GM21529 (cell line): ENCODE measurements at regions not wholly inside any gene's neighbourhood (a gene's known extent, or its start where the extent isn't known, plus 50 kb on each side); places are given as distances from the start of the nearest gene placed in this dataset.
"Not testable (repeated sequence)": the region's sequence is repeated elsewhere in the genome, so short reads cannot be mapped to it uniquely, and the experiment has no call there.

Source experiments
- ATAC-seq: cut with Tn5 transposase; IDR thresholded peaks from one replicate; pipeline ENCODE4 v1.9.1; 2021; ENCODE audit not compliant: unreplicated experiment

DNA sequence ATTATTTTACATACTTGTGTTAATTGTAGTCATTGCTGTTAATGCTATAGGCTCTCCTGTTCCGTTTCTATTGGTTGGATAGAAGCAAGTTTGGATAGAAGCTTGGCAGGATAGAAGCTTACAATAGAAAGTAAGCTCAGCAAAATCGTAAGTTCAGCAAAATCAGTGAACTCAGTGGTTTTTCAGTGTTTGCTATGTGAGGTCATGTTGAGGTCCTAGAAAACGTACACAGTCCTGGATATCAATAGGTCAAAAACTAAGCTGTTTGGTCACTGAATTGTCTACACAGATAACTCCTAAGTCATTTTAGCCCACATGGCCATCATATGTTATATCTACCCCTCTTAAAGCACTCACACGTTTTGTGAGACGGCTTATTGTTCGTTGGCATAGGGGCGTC is 299.4 kb downstream of the MAN2A1 start:
- no peak for ATAC-seq

DNA sequence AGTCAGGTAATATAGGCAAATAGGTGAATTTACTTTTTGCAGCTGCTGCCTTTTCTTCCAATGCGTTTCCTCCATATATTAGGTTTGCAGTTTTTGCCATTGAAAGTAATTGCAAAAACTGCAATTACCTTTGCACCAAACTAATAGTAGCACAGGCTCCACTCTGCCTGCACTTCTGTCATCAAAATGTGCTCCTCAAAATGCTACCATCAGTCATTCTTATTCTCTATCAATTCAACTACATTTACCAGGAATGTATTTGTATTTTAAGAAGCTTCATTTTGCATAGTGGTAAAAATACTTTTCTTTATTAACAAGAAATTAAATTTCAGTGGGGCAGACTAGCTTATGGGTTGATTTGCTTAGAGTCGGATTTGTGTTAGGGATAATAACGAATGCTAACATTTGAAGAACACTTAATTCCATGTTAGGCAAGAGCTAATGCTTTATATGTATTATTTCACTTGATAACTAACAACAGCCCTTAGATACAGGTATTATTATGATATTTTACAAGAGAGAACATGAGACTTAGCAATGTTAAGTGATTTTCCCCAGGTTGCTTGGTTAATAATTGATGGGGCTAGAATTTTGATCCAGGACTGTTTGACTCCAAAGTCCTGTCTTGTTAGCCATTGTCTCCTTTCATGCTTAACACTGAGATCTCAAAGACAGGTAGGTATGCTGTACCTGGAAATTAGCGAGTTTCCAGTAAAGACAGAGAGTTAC is 300.4 kb downstream of the MAN2A1 start:
- ATAC-seq: no peak

DNA sequence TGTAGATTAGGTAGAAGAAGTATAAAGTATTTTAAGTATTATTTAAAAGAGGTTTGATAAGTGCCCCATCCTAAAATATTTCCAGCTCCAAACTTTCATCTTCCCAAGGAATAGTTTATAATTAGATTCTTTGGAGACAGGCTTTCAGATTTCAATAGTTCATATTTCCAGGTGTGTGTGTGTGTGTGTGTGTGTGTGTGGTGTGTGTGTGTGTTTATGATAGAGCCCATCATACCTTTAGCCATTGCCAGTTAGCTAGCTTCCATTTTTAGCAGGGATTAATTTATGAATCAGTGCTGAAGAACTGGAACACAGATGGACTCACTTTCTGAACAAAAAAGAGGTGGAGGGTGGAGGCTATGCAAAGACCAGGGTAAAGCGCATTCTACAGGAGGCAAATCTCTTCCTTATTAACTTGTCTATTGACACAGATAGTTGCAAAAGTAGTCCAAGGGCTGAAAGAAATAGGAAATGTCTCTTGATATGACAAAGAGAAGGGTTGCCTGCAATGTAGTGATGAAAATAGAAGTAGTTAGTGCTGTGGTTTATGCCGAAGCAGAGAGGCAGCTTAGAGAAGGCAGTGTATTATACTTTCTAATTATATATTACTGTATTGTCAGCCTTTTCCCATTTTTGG is 301.1 kb downstream of the MAN2A1 start:
- no peak for ATAC-seq

DNA sequence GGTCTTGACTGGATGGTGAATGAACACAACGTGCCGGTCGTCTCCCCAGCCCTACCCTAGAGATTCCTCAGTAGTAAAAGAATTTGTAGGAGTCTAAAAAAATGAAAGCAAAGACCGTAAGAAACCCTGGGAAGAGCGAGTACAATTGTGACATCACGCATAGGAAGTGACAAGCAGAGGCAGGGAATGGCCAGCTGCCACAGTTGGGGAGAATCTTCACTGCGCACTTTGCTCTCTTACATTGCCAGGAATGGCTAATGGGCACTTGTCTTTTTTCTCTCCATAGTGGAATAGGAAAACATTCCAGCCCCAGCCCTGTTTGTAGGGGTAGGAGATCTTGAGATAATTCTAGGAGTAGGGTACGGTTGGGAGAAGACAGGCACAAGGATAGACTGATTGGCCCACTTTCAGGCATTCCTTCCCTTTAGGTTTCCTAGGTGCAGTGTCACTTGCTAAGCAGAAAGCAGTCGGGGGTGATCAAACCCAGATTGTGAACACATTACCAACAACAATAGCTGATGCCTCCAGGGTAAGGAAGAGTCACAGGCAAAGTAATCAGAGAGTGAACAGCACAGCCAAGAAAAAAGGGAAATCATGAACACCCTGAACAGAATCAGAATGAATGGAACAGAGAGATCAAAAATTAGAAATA is 302.7 kb downstream of the MAN2A1 start:
- no peak for ATAC-seq

DNA sequence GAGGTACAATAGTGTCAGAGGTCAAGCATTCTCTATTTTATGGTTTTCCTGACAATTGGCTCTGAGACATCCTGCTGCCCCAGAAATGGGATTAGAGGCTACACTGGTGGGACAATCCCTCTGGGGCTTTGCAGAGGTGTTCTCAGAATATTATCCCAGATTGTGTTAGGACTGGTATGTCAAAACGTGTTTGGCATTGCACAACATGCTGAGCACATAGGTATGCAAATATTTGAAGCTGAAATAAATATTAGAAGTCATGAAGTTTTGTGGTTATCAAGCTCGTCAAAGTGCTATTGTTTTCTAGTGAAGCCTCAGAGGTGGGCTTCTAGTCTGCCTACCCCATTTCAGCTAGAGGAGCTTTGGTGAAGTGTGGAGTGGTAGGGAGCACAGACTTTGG is 304.4 kb downstream of the MAN2A1 start:
- no peak for ATAC-seq

DNA sequence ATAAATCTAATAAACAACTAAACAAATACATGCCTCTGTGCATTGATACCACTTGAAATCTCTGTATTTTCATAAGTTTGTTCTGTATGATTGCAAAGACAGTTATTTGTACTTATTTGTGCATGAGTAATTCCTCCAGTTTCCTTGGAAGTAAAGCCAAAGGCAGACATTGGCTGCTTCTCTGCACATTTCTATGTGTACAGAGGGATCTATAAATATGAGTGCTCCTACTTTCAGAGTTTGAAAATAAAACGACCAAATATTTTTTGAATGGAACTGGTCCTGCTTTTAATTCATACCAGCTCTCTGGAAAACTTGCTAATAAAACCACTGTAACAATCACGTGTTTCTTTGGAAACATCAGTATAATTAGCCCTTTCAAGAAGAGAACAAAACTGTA is 306.5 kb downstream of the MAN2A1 start:
- ATAC-seq: no peak

DNA sequence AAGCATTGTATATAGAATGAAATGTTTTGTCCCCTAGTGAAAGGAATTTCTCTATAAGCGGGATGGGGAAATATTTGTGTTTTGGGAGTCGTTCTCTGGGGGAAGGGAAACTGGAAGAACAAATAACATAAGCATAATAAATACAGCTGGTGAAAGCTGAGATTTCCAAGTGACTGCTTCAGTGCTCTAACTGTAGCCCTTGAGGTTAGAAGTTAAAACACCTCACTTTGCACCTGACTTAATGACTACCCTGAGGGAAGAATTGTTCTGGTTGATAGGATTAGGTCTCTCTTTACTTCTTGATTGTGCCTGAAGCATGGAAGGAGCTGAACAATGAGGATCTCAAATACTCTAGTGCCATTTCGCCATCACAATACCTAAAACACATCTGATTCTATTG is 307.4 kb downstream of the MAN2A1 start:
- no peak for ATAC-seq

DNA sequence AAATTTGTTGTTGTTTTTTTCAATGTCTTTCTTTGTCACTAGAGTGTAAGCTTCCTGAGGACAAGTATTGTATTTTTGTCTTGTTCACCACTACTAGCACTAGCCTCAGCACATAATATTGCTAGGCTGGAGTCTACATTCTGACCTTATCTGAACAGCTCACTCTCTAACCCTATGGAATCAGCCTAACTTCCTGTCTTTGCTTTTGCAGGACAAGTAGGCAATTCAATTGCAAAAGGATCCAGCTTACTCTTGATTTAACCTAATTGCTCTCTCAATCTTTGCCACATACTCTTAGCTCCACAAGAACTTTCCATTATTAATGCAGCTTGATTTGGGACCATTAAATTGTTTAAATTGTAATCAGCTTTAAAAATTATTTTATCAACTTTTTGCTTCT is 308.5 kb downstream of the MAN2A1 start:
- no peak for ATAC-seq

DNA sequence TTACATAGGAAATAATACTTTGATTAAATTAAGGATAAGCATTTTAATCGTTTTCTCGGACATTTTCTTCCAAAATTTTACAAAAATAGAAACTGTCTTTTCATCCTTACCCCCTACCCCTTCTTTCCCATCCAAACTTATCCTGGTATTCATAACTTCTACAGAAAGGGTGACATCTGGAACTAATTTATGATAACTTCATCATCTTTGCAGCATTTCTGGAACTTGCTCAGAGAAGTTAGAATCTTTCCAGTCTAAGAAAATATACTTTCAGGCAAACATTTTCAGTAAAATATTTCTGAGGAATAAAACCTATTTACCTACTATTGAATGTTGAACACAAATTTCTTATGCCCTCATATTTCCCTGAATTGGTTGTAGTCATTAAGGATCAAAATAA is 309.0 kb downstream of the MAN2A1 start:
- ATAC-seq: no peak

DNA sequence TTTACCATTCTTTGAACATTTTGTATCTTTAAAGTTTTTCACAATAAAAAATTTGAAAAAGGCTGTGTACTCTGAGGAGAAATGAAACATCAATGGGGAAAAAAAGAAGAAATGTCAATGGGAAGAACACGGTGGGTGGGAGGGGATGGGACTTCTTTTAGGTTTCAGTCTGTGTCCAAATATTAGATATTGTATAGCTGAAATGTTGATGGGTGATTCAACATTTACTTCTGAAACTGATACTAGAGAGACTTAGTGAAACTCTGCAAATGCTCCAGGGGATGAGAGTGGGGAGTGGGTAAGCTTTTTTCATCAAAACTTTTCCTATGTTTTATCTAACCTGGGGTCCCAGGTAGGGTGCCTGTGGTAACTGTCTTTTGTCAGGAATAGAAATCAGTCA is 311.9 kb downstream of the MAN2A1 start:
- no peak for ATAC-seq

DNA sequence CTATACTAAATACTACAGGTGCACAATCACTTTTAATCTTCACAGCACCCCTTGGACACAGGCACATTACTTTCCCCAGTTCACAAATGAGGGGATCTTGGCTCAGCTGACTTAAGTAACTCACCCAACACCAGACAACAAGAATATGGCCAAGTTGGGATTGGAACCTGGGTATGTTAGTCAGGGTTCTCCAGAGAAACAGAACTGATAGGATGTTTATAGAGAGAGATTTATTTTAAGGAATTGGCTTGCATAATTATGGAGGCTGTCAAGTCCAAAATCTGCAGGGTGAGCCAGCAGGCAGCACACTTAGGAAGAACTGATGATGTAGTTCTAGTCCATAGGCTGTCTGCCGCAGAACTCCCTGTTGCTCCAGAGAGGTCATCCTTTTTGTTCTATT is 312.9 kb downstream of the MAN2A1 start:
- ATAC-seq: no peak

DNA sequence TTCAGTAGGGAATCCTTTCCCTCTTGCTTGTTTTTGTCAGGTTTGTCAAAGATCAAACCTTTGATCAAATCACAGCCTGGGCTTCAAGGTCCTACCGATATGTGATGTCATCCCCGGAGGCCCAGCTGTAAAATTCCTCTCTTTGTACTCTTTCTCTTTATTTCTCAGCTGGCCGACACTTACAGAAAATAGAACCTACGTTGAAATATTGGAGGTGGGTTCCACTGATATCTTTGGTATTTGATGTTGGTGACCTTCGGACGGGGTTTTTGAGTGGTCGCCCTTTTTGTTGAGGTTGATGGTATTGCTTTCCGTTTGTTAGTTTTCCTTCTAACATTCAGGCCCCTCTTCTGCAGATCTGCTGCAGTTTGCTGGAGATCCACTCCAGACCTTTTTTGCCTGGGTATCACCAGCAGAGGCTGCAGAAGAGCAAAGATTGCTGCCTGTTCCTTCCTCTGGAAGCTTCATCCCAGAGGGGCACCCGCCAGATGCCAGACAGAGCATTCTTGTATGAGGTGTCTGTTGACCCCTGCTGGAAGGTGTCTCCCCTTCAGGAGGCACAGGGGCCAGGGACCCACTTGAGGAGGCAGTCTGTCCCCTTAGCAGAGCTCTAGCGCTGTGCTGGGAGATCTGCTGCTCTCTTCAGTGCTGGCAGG is 316.3 kb downstream of the MAN2A1 start:
- not testable (repeated sequence) for ATAC-seq

DNA sequence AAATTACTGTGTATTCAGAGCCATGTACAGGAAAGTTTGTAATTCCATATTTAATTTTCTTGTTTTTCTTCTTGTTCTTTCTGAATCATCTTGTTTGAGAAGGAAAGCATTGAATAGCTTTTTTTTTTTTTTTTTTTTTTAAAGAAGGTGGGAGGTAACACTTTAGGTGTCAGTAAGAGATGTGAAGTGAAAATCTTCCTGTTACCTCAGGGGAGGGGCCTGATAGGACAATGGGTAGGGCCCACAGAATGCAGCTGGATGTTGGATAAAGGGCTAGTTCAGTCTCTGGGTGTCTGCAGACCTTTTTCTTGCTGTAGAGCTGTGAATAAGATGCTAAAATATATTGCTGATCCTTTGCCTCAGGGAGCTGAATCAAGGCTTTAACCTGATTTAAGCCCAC is 317.4 kb downstream of the MAN2A1 start:
- ATAC-seq: no peak

DNA sequence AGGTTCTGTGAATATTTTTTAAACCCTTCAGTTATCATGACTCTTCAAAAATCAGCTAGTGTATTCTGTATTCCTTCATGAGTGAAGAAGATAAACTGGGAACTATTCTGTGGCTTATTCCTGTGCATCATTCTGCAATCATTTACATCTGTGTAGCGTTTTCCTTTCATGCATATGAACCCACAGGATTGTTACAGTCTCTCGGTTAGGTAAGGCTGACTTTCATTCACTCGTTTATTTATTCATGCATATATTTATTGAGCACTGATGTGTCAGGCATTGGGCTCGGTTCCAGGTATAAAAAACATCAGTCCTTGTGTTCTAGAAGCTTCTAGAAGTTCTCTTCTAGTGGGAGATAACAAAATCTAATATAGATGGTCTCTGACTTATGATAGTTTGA is 318.4 kb downstream of the MAN2A1 start:
- no peak for ATAC-seq

DNA sequence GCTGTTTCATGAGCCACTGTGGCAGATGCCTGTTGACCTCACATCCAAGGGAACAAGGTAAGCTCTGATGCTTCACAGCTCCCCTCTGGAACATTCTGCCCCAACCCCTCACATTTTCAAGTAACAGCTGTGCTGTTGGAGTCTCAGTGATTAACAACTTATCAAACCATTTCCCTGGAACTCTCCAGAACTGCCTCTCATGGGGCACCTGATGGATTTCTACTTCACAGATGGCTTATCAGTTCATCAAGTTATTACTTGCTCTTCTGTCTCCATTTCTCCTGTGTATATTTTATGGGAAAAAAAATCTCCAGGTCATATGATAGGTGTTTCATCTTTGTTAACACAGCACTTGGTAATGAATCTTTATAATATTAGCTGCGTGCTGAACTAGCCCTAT is 322.4 kb downstream of the MAN2A1 start:
- ATAC-seq: no peak

DNA sequence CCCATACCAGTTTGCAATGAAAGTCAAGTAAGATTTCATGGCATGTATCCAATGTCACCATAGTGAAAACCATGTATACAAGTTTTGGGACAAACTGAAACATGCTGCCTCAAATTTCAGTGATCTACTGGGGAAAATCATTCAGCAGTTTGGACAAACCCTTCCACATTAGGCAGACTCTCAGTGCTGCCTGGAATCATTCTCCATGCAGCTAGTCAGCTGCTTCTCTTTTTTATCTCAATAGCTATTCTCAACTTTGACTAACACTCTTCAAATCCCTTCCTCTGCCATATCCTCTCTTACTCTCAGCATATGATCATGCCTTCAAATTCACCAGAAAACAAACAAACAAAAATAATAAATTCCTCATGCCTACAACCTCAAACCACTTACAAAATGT is 323.3 kb downstream of the MAN2A1 start:
- ATAC-seq: no peak

DNA sequence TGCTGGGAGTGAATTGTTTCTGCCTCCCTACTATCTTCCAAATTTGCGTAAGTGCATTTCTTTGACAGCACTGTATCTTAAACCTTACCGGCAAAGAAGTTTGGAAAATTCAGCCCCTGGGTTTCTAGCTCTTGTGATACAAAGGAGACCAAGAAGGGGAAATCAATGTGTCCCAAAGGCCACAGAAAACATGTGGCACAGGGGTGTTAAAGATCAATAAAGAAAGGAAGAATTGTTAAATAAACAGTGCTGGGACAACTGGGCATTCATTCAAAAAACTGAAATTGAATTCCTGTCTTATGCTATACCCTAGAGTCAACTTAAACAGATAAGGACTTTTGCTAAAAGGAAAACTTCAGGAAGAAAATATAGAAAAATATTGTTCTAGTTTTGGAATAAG is 328.1 kb downstream of the MAN2A1 start:
- ATAC-seq: no peak

DNA sequence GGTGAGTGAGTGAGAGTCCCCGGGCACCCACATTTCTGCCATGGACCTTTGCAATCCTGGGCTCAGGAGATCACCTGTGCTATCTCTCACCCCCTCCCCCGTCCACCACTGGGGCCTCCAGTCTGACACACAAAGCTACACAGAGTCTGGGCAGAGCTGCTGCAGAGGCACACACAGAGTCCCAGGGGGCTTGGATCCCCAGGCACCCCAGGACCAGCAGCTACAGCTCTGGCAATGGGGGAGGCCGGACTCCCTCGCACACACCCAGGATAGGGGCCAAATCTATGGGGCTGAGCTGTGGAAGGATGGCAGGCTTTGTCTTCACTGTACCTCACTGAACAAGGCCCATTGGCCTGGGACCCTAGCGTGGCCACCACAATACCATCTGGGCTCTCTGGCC is 328.8 kb downstream of the MAN2A1 start:
- ATAC-seq: no peak

DNA sequence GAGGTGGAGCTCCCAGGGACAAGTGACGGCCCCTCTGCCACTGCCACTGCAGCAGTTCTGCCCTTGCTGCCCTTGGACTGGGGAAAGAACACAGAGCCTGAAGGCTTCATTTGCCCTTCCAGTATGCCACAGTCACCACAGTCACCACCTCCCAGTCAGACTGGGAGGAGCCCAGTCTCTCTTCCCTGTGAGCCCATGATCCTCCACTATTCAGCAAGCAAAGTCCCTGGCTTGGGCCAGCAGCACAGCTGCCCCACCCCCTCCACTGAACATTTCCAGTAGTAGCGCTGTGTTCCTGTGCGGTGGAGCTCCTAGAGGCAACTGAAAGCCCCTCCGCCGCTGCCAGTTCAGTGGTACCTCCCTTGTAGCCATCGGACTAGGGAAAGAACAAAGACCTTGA is 329.4 kb downstream of the MAN2A1 start:
- ATAC-seq: no peak

DNA sequence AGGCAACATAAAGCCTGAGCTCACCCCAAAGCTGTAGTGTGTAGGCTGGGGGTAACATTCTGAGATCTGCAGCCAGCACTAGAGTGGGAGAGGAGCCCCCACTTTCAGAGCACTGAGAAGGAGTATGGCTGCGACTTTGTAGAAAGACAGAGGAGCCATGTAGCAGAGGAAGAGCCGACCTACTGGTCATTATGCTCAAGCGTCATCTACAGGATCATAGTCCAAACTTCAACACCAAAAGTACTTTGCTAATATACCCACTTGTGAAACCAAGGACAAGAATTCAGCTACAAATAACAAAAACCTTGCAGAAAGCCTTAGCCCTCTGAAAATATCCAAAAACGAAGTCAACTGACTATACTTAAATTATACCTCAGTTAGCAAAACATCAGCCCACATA is 330.1 kb downstream of the MAN2A1 start:
- ATAC-seq: no peak

DNA sequence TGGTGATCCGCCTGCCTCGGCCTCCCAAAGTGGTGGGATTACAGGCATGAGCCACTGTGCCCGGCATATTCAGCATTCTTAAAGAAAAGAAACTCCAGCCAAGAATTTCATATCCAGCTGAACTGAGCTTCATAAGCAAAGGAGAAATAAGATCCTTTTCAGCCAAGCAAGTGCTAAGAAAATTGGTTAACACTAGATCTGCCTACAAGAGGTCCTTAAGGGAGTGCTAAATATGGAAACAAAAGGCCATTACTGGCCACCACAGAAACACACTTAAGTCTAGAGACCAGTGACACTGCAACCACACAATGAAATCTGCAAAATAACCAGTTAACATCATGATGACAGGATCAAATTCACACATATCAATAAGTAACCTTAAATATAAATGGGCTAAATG is 331.5 kb downstream of the MAN2A1 start:
- ATAC-seq: no peak

DNA sequence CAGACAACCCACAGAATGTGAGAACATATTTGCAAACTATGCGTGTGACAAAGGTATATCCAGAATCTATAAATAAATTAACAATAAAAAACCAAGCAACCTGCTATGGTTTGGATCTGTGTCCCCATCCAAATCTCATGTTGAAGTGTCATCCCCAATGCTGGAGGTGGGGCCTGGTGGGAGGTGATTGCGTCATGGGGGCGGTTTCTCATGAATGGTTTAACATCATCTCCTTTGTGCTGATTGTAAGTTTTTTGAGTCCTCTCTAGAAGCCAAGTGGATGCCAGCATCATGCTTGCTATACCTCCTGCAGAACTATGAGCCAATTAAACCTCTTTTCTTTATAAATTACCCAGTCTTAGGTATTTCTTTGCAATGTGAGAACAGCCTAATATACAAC is 335.4 kb downstream of the MAN2A1 start:
- no peak for ATAC-seq
